HEK293 (cell line): ENCODE measurements at regions not wholly inside any gene's neighbourhood (a gene's known extent, or its start where the extent isn't known, plus 50 kb on each side); places are given as distances from the start of the nearest gene placed in this dataset.

Experiments used
- CTCF ChIA-PET: fragments of 350-600 bp; formaldehyde crosslinking; extraction: SDS; loops from one replicate; lab custom pipeline; 2021; ENCODE audit warnings: antibody characterized with exemption; lab: Yijun Ruan, JAX
- POLR2A ChIA-PET: fragments of 300-600 bp; formaldehyde crosslinking; extraction: SDS; loops from one replicate; lab custom pipeline; 2020; ENCODE audit warnings: antibody characterized with exemption, inconsistent platforms; lab: Yijun Ruan, JAX
- H3K27ac ChIP-seq: fragments of 200-500 bp; sonication (Bioruptor generic); 2 replicates; pipeline ENCODE4 v1.5.1; 2014; ENCODE audit warnings: low read depth, low read length, control low read depth, inconsistent platforms; ENCODE audit errors: extremely low read depth
- H3K36me3 ChIP-seq, 2 experiments: fragments of 200-500 bp in 1 of 2; sonication (Bioruptor generic) in 1 of 2; 1 replicate in 1 of 2; 2 replicates in 1 of 2; pipeline ENCODE4 v1.5.1; 2014 to 2017; ENCODE audit warnings: inconsistent platforms in 2 of 2, low read length in 2 of 2; ENCODE audit not compliant: control insufficient read depth in 2 of 2, insufficient read depth in 1 of 2
- H3K4me1 ChIP-seq: fragments of 200-500 bp; sonication (Bioruptor generic); 2 replicates; pipeline ENCODE4 v1.5.1; 2014; ENCODE audit warnings: mild to moderate bottlenecking, low read length, inconsistent platforms; ENCODE audit not compliant: control insufficient read depth, insufficient read depth
- H3K4me3 ChIP-seq: 2 replicates; pipeline ENCODE4 v1.5.1; 2011; ENCODE audit warnings: low read depth, mild to moderate bottlenecking, control low read depth, low read length, moderate library complexity
- H3K9me3 ChIP-seq: fragments of 200-500 bp; sonication (Bioruptor generic); 2 replicates; pipeline ENCODE4 v1.5.1; 2014; ENCODE audit warnings: low read depth, low read length, inconsistent platforms; ENCODE audit not compliant: control insufficient read depth, insufficient read depth
- ATF2 ChIP-seq: fragments of 450-650 bp; formaldehyde crosslinking; IDR thresholded peaks from 2 replicates; pipeline ENCODE4 v1.5.1; 2016; ENCODE audit warnings: missing biosample characterization, missing genetic modification characterization, low read depth
- KLF17 ChIP-seq: fragments of 450-650 bp; formaldehyde crosslinking; IDR thresholded peaks from 2 replicates; pipeline ENCODE4 v1.5.1; 2016; ENCODE audit warnings: missing biosample characterization, missing genetic modification characterization
- MZF1 ChIP-seq: fragments of 450-650 bp; formaldehyde crosslinking; IDR thresholded peaks from 2 replicates; pipeline ENCODE4 v1.5.1; 2017; ENCODE audit warnings: missing biosample characterization, missing genetic modification characterization, borderline replicate concordance
- PRDM10 ChIP-seq: fragments of 450-650 bp; formaldehyde crosslinking; IDR thresholded peaks from 2 replicates; pipeline ENCODE4 v1.5.1; 2016; ENCODE audit warnings: missing biosample characterization, missing genetic modification characterization
- REPIN1 ChIP-seq: fragments of 450-650 bp; formaldehyde crosslinking; IDR thresholded peaks from 2 replicates; pipeline ENCODE4 v1.5.1; 2017; ENCODE audit warnings: missing biosample characterization, missing genetic modification characterization, low read depth
- ZBTB6 ChIP-seq: fragments of 450-650 bp; formaldehyde crosslinking; IDR thresholded peaks from 2 replicates; pipeline ENCODE4 v1.5.1; 2017; ENCODE audit warnings: missing biosample characterization, missing genetic modification characterization
- ZFP37 ChIP-seq: fragments of 450-650 bp; formaldehyde crosslinking; IDR thresholded peaks from 2 replicates; pipeline ENCODE4 v1.5.1; 2016; ENCODE audit warnings: missing biosample characterization, missing genetic modification characterization
- ZNF10 ChIP-seq: fragments of 450-650 bp; formaldehyde crosslinking; IDR thresholded peaks from 2 replicates; pipeline ENCODE4 v1.5.1; 2017; ENCODE audit warnings: missing biosample characterization, missing genetic modification characterization
- ZNF19 ChIP-seq: fragments of 450-650 bp; formaldehyde crosslinking; IDR thresholded peaks from 2 replicates; pipeline ENCODE4; 2016; ENCODE audit warnings: missing biosample characterization, missing genetic modification characterization, low read depth
- ZNF394 ChIP-seq: fragments of 450-650 bp; formaldehyde crosslinking; IDR thresholded peaks from 2 replicates; pipeline ENCODE4 v1.5.1; 2016; ENCODE audit warnings: missing biosample characterization, missing genetic modification characterization, mild to moderate bottlenecking, moderate library complexity, borderline replicate concordance
- ZNF513 ChIP-seq: fragments of 450-650 bp; IDR thresholded peaks from 2 replicates; pipeline ENCODE4 v1.5.1; 2018; ENCODE audit warnings: missing biosample characterization, missing genetic modification characterization
- ZNF521 ChIP-seq: fragments of 450-650 bp; formaldehyde crosslinking; IDR thresholded peaks from 2 replicates; pipeline ENCODE4 v1.5.1; 2017; ENCODE audit warnings: missing biosample characterization, mild to moderate bottlenecking, missing genetic modification characterization
- ZNF623 ChIP-seq: fragments of 450-650 bp; formaldehyde crosslinking; IDR thresholded peaks from 2 replicates; pipeline ENCODE4 v1.5.1; 2016; ENCODE audit warnings: missing biosample characterization, missing genetic modification characterization
- ZNF701 ChIP-seq: fragments of 450-650 bp; formaldehyde crosslinking; IDR thresholded peaks from 2 replicates; pipeline ENCODE4 v1.5.1; 2016; ENCODE audit warnings: missing biosample characterization, missing genetic modification characterization
- ZNF777 ChIP-seq: fragments of 450-650 bp; formaldehyde crosslinking; IDR thresholded peaks from 2 replicates; pipeline ENCODE4 v1.5.1; 2017; ENCODE audit warnings: missing biosample characterization, missing genetic modification characterization, borderline replicate concordance

- CTCF ChIA-PET, result no interaction called here
These were observed 145.9 kb upstream of the FST start for GRCh38 chr5:53334431-53334941.

More at GRCh38 chr5:53334431-53334941, 145.9 kb upstream of the FST start:
- POLR2A ChIA-PET, result no interaction called here
- no peak overlapping the region for H3K27ac ChIP-seq
- no peak for TF ChIP-seq PRDM10
- TF ChIP-seq ATF2 (tag by site-specific recombination), result no peak
- TF ChIP-seq ZBTB6, result no peak
- TF ChIP-seq ZNF701 (tag by site-specific recombination), result no peak
- TF ChIP-seq MZF1 (tag by site-specific recombination), result no peak
- no peak for TF ChIP-seq ZNF521 (tag by site-specific recombination)
- TF ChIP-seq REPIN1 (tag by site-specific recombination), result no peak
- TF ChIP-seq ZNF777 (tag by site-specific recombination), result no peak
- no peak for TF ChIP-seq ZNF19 (tag by site-specific recombination)
- TF ChIP-seq ZNF10, result no peak
- TF ChIP-seq ZNF623 (tag by site-specific recombination), result no peak
- TF ChIP-seq ZNF394 (tag by site-specific recombination), result no peak
- TF ChIP-seq ZFP37 (tag by site-specific recombination), result no peak
- TF ChIP-seq KLF17, result no peak
- no peak for TF ChIP-seq ZNF513
- no peak overlapping the region for H3K4me3 ChIP-seq
- H3K4me1 ChIP-seq, result no peaks in the 10 kb centered on the region
- no peaks in the 10 kb centered on the region for H3K9me3 ChIP-seq
- H3K36me3 ChIP-seq, result no peaks in the 10 kb centered on the region
